ENCODE measurements at regions not wholly inside any gene's neighbourhood (a gene's known extent, or its start where the extent isn't known, plus 50 kb on each side); places are given as distances from the start of the nearest gene placed in this dataset.

DNA sequence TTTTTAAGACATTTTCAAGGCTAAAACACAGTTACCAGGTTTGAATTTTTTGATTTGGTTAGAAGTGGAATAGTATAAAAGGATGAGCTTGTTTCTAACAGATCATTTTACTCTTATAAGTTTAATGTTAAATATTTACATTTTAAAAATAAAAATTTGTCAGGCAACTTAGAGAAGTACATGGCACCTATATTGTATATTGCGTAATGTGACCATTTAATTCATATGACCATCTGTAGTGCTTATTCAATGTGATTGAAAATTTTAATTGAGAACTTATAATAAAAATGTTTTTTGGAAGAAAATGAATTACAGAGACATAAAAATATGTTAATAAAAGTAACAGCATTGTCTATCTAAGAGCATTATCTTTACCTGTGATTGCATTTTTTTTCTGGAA, 1632.4 kb downstream of the RPA4 start (continued):
- TF ChIP-seq EGR1 (IDR thresholded peaks at IDR 0.05; ENCODE audit: low read depth) = no peak
- no peak for TF ChIP-seq POLR2AphosphoS5 (IDR thresholded peaks at IDR 0.05; ENCODE audit: low read depth, low read length)
- no peak for TF ChIP-seq ZNF274 (IDR thresholded peaks at IDR 0.05; ENCODE audit: low read depth, low read length)

DNA sequence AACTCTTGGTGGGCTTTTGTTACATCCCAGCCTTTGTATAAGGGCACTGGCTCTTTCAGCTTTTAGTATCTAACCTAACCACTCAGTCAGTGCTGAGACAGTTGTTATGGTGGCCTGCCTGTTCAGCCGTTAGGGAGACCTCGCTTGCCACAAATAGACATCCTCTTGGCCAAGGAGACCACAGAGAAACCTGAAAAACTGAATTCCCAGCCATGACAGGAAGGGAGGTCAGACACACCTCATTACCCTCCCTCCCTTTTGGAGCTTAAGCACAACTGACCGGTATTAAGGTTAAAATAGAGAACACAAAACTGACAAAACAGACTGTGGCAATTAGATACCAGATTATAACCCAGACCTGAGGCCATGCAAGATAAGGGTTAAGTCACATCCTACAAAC, 1639.3 kb downstream of the RPA4 start:
- ChIA-PET RAD21 (ENCODE audit: low non-redundant PET in 1 of 2, low total read pairs in 2 of 2, uncharacterized antibody in 2 of 2, unreplicated experiment in 2 of 2) (no interaction called here), CTCF (no interaction called here), POLR2A (no interaction called here)
- Histone ChIP-seq H3K4me3 (replicated peaks in 1 of 2; ENCODE audit: low read depth in 1 of 2, low read length in 2 of 2) (no peak overlapping the region), H3K4me2 (ENCODE audit: low read length) (no peak overlapping the region), H3K27me3 (ENCODE audit: insufficient read depth, low read length) (no peaks in the 10 kb centered on the region), H3K9me2 (ENCODE audit: insufficient read depth) (no peaks in the 10 kb centered on the region), H3K27ac (ENCODE audit: low read depth, low read length) (no peak overlapping the region), H3K79me2 (ENCODE audit: insufficient read depth, low read length) (no peaks in the 10 kb centered on the region), H3K9me3 (ENCODE audit: control insufficient read depth in 1 of 2, insufficient read depth in 1 of 2, low read depth in 1 of 2, low read length in 2 of 2) (no peaks in the 10 kb centered on the region), H2AFZ (ENCODE audit: low read depth, low read length, poor library complexity, severe bottlenecking) (no peak overlapping the region), H4K20me1 (ENCODE audit: insufficient read depth) (no peaks in the 10 kb centered on the region), H3K36me3 (ENCODE audit: control insufficient read depth in 1 of 2, insufficient read depth in 2 of 2, low read length in 2 of 2) (no peaks in the 10 kb centered on the region), H3K4me1 (ENCODE audit: control insufficient read depth in 1 of 2, insufficient read depth in 2 of 2, low read length in 2 of 2) (no peaks in the 10 kb centered on the region), H3K9ac (ENCODE audit: low read length) (no peak overlapping the region)
- TF ChIP-seq EZH2phosphoT487 (IDR thresholded peaks at IDR 0.05; ENCODE audit: borderline replicate concordance) = no peak
- no peak for TF ChIP-seq ZNF274 (IDR thresholded peaks at IDR 0.05; ENCODE audit: low read depth, low read length)
- TF ChIP-seq SRF (IDR thresholded peaks at IDR 0.05; ENCODE audit: low read depth) = no peak
- TF ChIP-seq, protein P1, sequence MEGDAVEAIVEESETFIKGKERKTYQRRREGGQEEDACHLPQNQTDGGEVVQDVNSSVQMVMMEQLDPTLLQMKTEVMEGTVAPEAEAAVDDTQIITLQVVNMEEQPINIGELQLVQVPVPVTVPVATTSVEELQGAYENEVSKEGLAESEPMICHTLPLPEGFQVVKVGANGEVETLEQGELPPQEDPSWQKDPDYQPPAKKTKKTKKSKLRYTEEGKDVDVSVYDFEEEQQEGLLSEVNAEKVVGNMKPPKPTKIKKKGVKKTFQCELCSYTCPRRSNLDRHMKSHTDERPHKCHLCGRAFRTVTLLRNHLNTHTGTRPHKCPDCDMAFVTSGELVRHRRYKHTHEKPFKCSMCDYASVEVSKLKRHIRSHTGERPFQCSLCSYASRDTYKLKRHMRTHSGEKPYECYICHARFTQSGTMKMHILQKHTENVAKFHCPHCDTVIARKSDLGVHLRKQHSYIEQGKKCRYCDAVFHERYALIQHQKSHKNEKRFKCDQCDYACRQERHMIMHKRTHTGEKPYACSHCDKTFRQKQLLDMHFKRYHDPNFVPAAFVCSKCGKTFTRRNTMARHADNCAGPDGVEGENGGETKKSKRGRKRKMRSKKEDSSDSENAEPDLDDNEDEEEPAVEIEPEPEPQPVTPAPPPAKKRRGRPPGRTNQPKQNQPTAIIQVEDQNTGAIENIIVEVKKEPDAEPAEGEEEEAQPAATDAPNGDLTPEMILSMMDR (IDR thresholded peaks at IDR 0.05 in 2 of 3, conservative IDR thresholded peaks at IDR 0.05 in 1 of 3; ENCODE audit: borderline replicate concordance in 1 of 3, insufficient read depth in 1 of 3, low read depth in 2 of 3, low read length in 2 of 3) = no peak
- TF ChIP-seq, protein P2, sequence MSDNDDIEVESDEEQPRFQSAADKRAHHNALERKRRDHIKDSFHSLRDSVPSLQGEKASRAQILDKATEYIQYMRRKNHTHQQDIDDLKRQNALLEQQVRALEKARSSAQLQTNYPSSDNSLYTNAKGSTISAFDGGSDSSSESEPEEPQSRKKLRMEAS (IDR thresholded peaks at IDR 0.05) = no peak
- TF ChIP-seq ZBTB33 (IDR thresholded peaks at IDR 0.05; ENCODE audit: extremely low read depth, insufficient replicate concordance, low read length) = no peak
- no peak for TF ChIP-seq SIN3A (IDR thresholded peaks at IDR 0.05; ENCODE audit: low read depth)
- no peak for TF ChIP-seq FOSL1 (IDR thresholded peaks at IDR 0.05; ENCODE audit: low read depth)
- TF ChIP-seq, protein P3, sequence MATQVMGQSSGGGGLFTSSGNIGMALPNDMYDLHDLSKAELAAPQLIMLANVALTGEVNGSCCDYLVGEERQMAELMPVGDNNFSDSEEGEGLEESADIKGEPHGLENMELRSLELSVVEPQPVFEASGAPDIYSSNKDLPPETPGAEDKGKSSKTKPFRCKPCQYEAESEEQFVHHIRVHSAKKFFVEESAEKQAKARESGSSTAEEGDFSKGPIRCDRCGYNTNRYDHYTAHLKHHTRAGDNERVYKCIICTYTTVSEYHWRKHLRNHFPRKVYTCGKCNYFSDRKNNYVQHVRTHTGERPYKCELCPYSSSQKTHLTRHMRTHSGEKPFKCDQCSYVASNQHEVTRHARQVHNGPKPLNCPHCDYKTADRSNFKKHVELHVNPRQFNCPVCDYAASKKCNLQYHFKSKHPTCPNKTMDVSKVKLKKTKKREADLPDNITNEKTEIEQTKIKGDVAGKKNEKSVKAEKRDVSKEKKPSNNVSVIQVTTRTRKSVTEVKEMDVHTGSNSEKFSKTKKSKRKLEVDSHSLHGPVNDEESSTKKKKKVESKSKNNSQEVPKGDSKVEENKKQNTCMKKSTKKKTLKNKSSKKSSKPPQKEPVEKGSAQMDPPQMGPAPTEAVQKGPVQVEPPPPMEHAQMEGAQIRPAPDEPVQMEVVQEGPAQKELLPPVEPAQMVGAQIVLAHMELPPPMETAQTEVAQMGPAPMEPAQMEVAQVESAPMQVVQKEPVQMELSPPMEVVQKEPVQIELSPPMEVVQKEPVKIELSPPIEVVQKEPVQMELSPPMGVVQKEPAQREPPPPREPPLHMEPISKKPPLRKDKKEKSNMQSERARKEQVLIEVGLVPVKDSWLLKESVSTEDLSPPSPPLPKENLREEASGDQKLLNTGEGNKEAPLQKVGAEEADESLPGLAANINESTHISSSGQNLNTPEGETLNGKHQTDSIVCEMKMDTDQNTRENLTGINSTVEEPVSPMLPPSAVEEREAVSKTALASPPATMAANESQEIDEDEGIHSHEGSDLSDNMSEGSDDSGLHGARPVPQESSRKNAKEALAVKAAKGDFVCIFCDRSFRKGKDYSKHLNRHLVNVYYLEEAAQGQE (IDR thresholded peaks at IDR 0.05; ENCODE audit: low read depth) = no peak
- TF ChIP-seq EZH2 (IDR thresholded peaks at IDR 0.05) = no peak
- no TSS peak for BruUV-seq (replicated peaks)
- DNase-seq (ENCODE audit: low read depth, low spot score) (no peak), ATAC-seq (no peak)
- intact Hi-C loops (cut with micrococcal nuclease) = no loop called here

All from HCT116 (cell line).